Globus pallidus (tissue), 1 donor: ENCODE measurements at regions not wholly inside any gene's neighbourhood (a gene's known extent, or its start where the extent isn't known, plus 50 kb on each side); places are given as distances from the start of the nearest gene placed in this dataset.

ENCODE experiments used
- DNase-seq: peaks from one replicate; pipeline ENCODE4 v3.0.0-alpha.2; 2015; ENCODE audit warnings: low spot score

- DNase-seq: no peak
These were observed 59.8 kb downstream of the MRM1 start for GRCh38 chr17:36661047-36661666.

GRCh38 chr17:36661688-36662087 is 60.3 kb downstream of the MRM1 start:
- DNase-seq: no peak

GRCh38 chr17:36665417-36665816 is 64.0 kb downstream of the MRM1 start:
- DNase-seq: no peak

GRCh38 chr17:36667922-36668321 is 66.5 kb downstream of the MRM1 start:
- DNase-seq: no peak

GRCh38 chr17:36668824-36669223 is 67.4 kb downstream of the MRM1 start:
- no peak for DNase-seq

GRCh38 chr17:36671144-36671543 is 69.8 kb downstream of the MRM1 start:
- no peak for DNase-seq

GRCh38 chr17:36672403-36672918 is 71.1 kb downstream of the MRM1 start:
- no peak for DNase-seq

- DNase-seq: no peak
These were observed 71.7 kb downstream of the MRM1 start for GRCh38 chr17:36673068-36673467.

GRCh38 chr17:36673637-36674277 is 72.4 kb downstream of the MRM1 start:
- DNase-seq: no peak

- no peak for DNase-seq
These were observed 72.9 kb downstream of the MRM1 start for GRCh38 chr17:36674278-36674650.

GRCh38 chr17:36675250-36675649 is 73.9 kb downstream of the MRM1 start:
- no peak for DNase-seq

- no peak for DNase-seq
These were observed 74.4 kb downstream of the MRM1 start for GRCh38 chr17:36675786-36676185.

GRCh38 chr17:36679815-36680467 is 78.6 kb downstream of the MRM1 start:
- DNase-seq: no peak

GRCh38 chr17:36680701-36681202 is 79.4 kb downstream of the MRM1 start:
- DNase-seq: no peak

GRCh38 chr17:36682773-36683172 is 81.4 kb downstream of the MRM1 start:
- DNase-seq: no peak

GRCh38 chr17:36683387-36683786 is 82.0 kb downstream of the MRM1 start:
- no peak for DNase-seq

GRCh38 chr17:36684134-36684533 is 82.8 kb downstream of the MRM1 start:
- no peak for DNase-seq

- DNase-seq: no peak
These were observed 84.8 kb downstream of the MRM1 start for GRCh38 chr17:36686123-36686669.

- DNase-seq: no peak
These were observed 86.4 kb downstream of the MRM1 start for GRCh38 chr17:36687736-36688135.

GRCh38 chr17:36689089-36689667 is 87.8 kb downstream of the MRM1 start:
- no peak for DNase-seq

GRCh38 chr17:36690190-36690589 is 88.8 kb downstream of the MRM1 start:
- no peak for DNase-seq

- DNase-seq: no peak
These were observed 90.2 kb downstream of the MRM1 start for GRCh38 chr17:36691606-36692005.
